ENCODE measurements at regions not wholly inside any gene's neighbourhood (a gene's known extent, or its start where the extent isn't known, plus 50 kb on each side); places are given as distances from the start of the nearest gene placed in this dataset.

- DNase-seq, result no peak
- Histone ChIP-seq H3K36me3 (no peaks in the 10 kb centered on the region), H3K27me3 (no peaks in the 10 kb centered on the region), H3K4me3 (no peak overlapping the region), H3K9me3 (no peaks in the 10 kb centered on the region)
Measured at GRCh38 chrY:8590641-8591040, 746.6 kb upstream of the TSPY4 start.

- Histone ChIP-seq H3K27me3 (no peaks in the 10 kb centered on the region), H3K9me3 (no peaks in the 10 kb centered on the region), H3K36me3 (no peaks in the 10 kb centered on the region), H3K4me3 (no peak overlapping the region)
- DNase-seq, result no peak
Measured at GRCh38 chrY:8591821-8592516, 745.3 kb upstream of the TSPY4 start.

- no peak for DNase-seq
- no peak overlapping the region for H3K4me3 ChIP-seq
- H3K27me3 ChIP-seq, result no peaks in the 10 kb centered on the region
- no peaks in the 10 kb centered on the region for H3K9me3 ChIP-seq
- H3K36me3 ChIP-seq, result no peaks in the 10 kb centered on the region
Measured at GRCh38 chrY:8594657-8595056, 742.6 kb upstream of the TSPY4 start.

GRCh38 chrY:8599141-8599540 lies 738.1 kb upstream of the TSPY4 start:
- H3K27me3 ChIP-seq, result no peaks in the 10 kb centered on the region
- no peaks in the 10 kb centered on the region for H3K9me3 ChIP-seq
- no peaks in the 10 kb centered on the region for H3K36me3 ChIP-seq
- no peak overlapping the region for H3K4me3 ChIP-seq
- DNase-seq, result no peak

- DNase-seq, result no peak
Measured at GRCh38 chrY:8610620-8611019, 726.6 kb upstream of the TSPY4 start.

GRCh38 chrY:8611815-8612214 lies 725.4 kb upstream of the TSPY4 start:
- Histone ChIP-seq H3K36me3 (no peaks in the 10 kb centered on the region), H3K4me3 (no peak overlapping the region), H3K27me3 (no peaks in the 10 kb centered on the region), H3K9me3 (no peaks in the 10 kb centered on the region)
- no peak for DNase-seq

More at GRCh38 chrY:8610620-8611019, 726.6 kb upstream of the TSPY4 start:
- Histone ChIP-seq H3K9me3 (no peaks in the 10 kb centered on the region), H3K27me3 (no peaks in the 10 kb centered on the region), H3K4me3 (no peak overlapping the region), H3K36me3 (no peaks in the 10 kb centered on the region)

GRCh38 chrY:8618302-8618701 lies 719.0 kb upstream of the TSPY4 start:
- Histone ChIP-seq H3K36me3 (no peaks in the 10 kb centered on the region), H3K4me3 (no peak overlapping the region), H3K27me3 (no peaks in the 10 kb centered on the region), H3K9me3 (no peaks in the 10 kb centered on the region)
- DNase-seq, result no peak

- Histone ChIP-seq H3K27me3 (no peaks in the 10 kb centered on the region), H3K36me3 (no peaks in the 10 kb centered on the region)
- DNase-seq, result no peak
Measured at GRCh38 chrY:8622156-8622555, 715.1 kb upstream of the TSPY4 start.

GRCh38 chrY:8622856-8623255 lies 714.4 kb upstream of the TSPY4 start:
- DNase-seq, result no peak
- no peaks in the 10 kb centered on the region for H3K27me3 ChIP-seq
- H3K9me3 ChIP-seq, result no peaks in the 10 kb centered on the region
- H3K4me3 ChIP-seq, result no peak overlapping the region
- no peaks in the 10 kb centered on the region for H3K36me3 ChIP-seq

More at GRCh38 chrY:8622156-8622555, 715.1 kb upstream of the TSPY4 start:
- Histone ChIP-seq H3K4me3 (no peak overlapping the region), H3K9me3 (no peaks in the 10 kb centered on the region)

- no peaks in the 10 kb centered on the region for H3K9me3 ChIP-seq
- no peaks in the 10 kb centered on the region for H3K27me3 ChIP-seq
- no peaks in the 10 kb centered on the region for H3K36me3 ChIP-seq
- no peak for DNase-seq
- no peak overlapping the region for H3K4me3 ChIP-seq
Measured at GRCh38 chrY:8629636-8630035, 707.6 kb upstream of the TSPY4 start.

GRCh38 chrY:8638111-8638510 lies 699.2 kb upstream of the TSPY4 start:
- no peaks in the 10 kb centered on the region for H3K9me3 ChIP-seq
- no peaks in the 10 kb centered on the region for H3K36me3 ChIP-seq
- H3K4me3 ChIP-seq, result no peak overlapping the region
- no peak for DNase-seq
- no peaks in the 10 kb centered on the region for H3K27me3 ChIP-seq

- no peak overlapping the region for H3K4me3 ChIP-seq
- H3K27me3 ChIP-seq, result no peaks in the 10 kb centered on the region
- no peaks in the 10 kb centered on the region for H3K9me3 ChIP-seq
- DNase-seq, result no peak
- no peaks in the 10 kb centered on the region for H3K36me3 ChIP-seq
Measured at GRCh38 chrY:8644926-8645325, 692.3 kb upstream of the TSPY4 start.

GRCh38 chrY:8652445-8652844 lies 684.8 kb upstream of the TSPY4 start:
- DNase-seq, result no peak
- no peaks in the 10 kb centered on the region for H3K27me3 ChIP-seq
- H3K9me3 ChIP-seq, result no peaks in the 10 kb centered on the region
- no peak overlapping the region for H3K4me3 ChIP-seq
- H3K36me3 ChIP-seq, result no peaks in the 10 kb centered on the region

- H3K9me3 ChIP-seq, result no peaks in the 10 kb centered on the region
- no peaks in the 10 kb centered on the region for H3K36me3 ChIP-seq
- H3K4me3 ChIP-seq, result no peak overlapping the region
- DNase-seq, result no peak
- H3K27me3 ChIP-seq, result no peaks in the 10 kb centered on the region
Measured at GRCh38 chrY:8655017-8655416, 682.2 kb upstream of the TSPY4 start.

GRCh38 chrY:8656101-8656500 lies 681.2 kb upstream of the TSPY4 start:
- Histone ChIP-seq H3K9me3 (no peaks in the 10 kb centered on the region), H3K4me3 (no peak overlapping the region), H3K36me3 (no peaks in the 10 kb centered on the region), H3K27me3 (no peaks in the 10 kb centered on the region)
- DNase-seq, result no peak

GRCh38 chrY:8656515-8656914 lies 680.7 kb upstream of the TSPY4 start:
- no peak for DNase-seq
- Histone ChIP-seq H3K9me3 (no peaks in the 10 kb centered on the region), H3K27me3 (no peaks in the 10 kb centered on the region), H3K36me3 (no peaks in the 10 kb centered on the region), H3K4me3 (no peak overlapping the region)

- no peaks in the 10 kb centered on the region for H3K36me3 ChIP-seq
- no peak for DNase-seq
- H3K27me3 ChIP-seq, result no peaks in the 10 kb centered on the region
- H3K9me3 ChIP-seq, result no peaks in the 10 kb centered on the region
- no peak overlapping the region for H3K4me3 ChIP-seq
Measured at GRCh38 chrY:8659721-8660120, 677.5 kb upstream of the TSPY4 start.

- no peak for DNase-seq
- Histone ChIP-seq H3K27me3 (no peaks in the 10 kb centered on the region), H3K36me3 (no peaks in the 10 kb centered on the region), H3K4me3 (no peak overlapping the region), H3K9me3 (no peaks in the 10 kb centered on the region)
Measured at GRCh38 chrY:8673896-8674295, 663.4 kb upstream of the TSPY4 start.
